GM19025 (cell line): ENCODE measurements at regions not wholly inside any gene's neighbourhood (a gene's known extent, or its start where the extent isn't known, plus 50 kb on each side); places are given as distances from the start of the nearest gene placed in this dataset.
A peak's percentile ranks its signal among the peaks of the same experiment; 100 is the strongest.
"Not testable (repeated sequence)": the region's sequence is repeated elsewhere in the genome, so short reads cannot be mapped to it uniquely, and the experiment has no call there.

ENCODE experiments used
- ATAC-seq: cut with Tn5 transposase; IDR thresholded peaks from one replicate; pipeline ENCODE4 v1.9.1; 2021; ENCODE audit warnings: mild to moderate bottlenecking, low read depth, moderate library complexity; ENCODE audit not compliant: unreplicated experiment

DNA sequence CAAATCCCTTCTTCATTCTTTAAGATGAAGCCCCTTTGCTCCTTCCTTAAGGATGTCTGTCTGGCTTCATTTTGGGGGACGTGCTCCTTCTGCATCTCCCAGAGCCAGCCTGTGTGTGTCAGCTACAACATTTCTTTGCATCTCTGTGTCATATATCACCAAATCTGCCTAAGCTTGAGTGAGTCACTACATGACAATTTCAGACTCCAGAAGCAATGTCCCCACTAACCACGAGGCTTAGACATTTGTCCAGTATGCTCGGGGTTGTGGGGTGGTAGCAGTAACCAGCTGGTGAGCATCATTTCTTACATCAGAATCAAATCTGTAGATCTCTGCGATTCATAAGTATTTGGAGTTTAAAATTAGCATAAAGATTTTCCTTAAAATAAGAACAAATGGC, 54.1 kb upstream of the USP14 start:
- ATAC-seq = not testable (repeated sequence)

- ATAC-seq = not testable (repeated sequence)
Observed at GRCh38 chr18:105161-106053, 53.0 kb upstream of the USP14 start.

DNA sequence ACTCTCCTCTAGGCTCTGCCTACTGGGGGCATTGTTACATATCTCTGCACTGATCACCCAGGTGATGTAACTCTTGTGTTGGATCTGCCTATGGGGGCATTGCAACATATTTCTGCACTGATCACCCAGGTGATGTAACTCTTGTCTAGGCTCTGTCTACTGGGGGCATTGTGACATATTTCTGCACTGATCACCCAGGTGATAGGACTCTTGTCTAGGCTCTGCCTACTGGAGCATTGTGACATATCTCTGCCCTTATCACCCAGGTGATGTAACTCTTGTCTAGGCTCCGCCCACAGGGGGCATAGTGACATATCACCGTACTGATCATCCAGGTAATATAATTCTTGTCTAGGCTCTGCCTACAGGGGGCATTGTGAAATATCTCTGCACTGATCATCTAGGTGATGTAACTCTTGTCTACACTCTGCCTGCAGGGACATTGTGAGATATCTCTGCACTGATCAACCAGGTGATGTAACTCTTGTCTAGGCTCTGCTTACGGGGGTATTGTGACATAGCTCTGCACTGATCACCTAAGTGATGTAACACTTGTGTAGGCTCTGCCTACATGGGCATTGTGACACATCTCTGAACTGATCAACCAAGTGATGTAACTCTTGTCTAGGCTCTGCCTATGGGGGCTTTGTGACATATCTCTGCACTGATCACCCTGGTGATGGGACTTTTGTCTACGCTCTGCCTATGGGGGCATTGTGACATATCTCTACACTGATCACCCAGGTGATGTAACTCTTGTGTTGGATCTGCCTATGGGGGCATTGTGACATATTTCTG, 52.1 kb upstream of the USP14 start:
- ATAC-seq = not testable (repeated sequence)

DNA sequence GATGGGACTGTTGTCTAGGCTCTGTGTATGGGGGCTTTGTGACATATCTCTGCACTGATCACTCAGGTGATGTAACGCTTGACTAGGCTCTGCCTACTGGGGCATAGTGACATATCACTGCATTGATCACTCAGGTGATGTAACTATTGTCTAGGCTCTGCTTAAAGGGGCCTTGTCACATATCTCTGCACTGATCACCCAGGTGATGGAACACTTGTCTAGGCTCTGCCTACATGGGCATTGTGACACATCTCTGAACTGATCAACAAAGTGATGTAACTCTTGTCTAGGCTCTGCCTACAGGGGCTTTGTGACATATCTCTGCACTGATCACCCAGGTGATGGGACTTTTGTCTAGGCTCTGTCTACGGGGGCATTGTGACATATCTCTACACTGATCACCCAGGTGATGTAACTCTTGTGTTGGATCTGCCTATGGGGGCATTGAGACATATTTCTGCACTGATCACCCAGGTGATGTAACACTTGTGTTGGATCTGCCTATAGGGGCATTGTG, 51.4 kb upstream of the USP14 start:
- not testable (repeated sequence) for ATAC-seq

- not testable (repeated sequence) for ATAC-seq
Observed at GRCh38 chr18:107464-107863, 50.9 kb upstream of the USP14 start.

GRCh38 chr18:107947-108664, 50.3 kb upstream of the USP14 start:
- peak; percentile 35 for ATAC-seq
